ENCODE measurements at regions not wholly inside any gene's neighbourhood (a gene's known extent, or its start where the extent isn't known, plus 50 kb on each side); places are given as distances from the start of the nearest gene placed in this dataset.
"Not testable (repeated sequence)": the region's sequence is repeated elsewhere in the genome, so short reads cannot be mapped to it uniquely, and the experiment has no call there.

DNA sequence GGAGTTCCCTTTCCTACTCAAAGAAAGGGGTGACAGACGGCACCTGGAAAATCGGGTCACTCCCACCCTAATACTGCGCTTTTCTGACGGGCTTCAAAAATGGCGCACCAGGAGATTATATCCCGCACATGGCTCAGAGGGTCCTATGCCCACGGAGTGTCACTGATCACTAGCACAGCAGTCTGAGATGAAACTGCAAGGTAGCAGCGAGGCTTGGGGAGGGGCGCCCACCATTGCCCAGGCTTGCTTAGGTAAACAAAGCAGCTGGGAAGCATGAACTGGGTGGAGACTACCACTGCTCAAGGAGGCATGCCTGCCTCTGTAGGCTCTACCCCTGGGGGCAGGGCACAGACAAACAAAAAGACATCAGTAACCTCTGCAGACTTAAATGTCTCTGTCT is 177.4 kb upstream of the TRIM48 start:
- H3K9ac ChIP-seq (ENCODE audit: low read length); H4K20me1 ChIP-seq (ENCODE audit: insufficient read depth, low read depth, low read length); H3K27me3 ChIP-seq (ENCODE audit: low read length); H3K4me2 ChIP-seq (ENCODE audit: low read depth, low read length, poor library complexity, severe bottlenecking); H3K9me2 ChIP-seq (replicated peaks; ENCODE audit: insufficient read depth, low read length); H3K36me3 ChIP-seq (ENCODE audit: insufficient read depth, low read length); H3K27ac ChIP-seq (ENCODE audit: low read length); H3K79me2 ChIP-seq (ENCODE audit: low read length); DNase-seq; H3K4me3 ChIP-seq (ENCODE audit: low read length); H2AFZ ChIP-seq (ENCODE audit: low read length); H3K4me1 ChIP-seq (ENCODE audit: low read length): not testable (repeated sequence)
- peaks cover 25% of the 10 kb centered on the region; the same call in 1 of the 2 replicates for H3K9me3 ChIP-seq (ENCODE audit: low read length)

DNA sequence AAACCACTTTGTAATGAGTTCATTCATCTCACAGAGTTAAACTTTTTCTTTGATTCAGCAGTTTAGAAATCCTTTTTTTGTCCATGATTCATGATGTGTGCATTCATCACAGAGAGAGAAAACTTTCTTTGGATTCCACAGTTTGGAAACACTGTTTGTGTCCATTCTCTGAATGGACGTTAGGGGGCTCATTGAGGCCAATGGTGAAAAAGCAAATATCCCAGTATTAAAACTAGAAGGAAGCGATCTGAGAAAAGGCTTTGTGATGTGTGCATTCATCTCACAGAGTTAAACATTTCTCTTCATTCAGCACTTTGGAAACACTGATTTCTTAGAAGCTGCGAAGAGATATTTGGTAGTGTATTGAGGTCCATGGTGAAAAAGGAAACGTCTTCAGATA is 155.6 kb upstream of the TRIM48 start:
- H4K20me1 ChIP-seq (ENCODE audit: insufficient read depth, low read depth, low read length): no peaks in the 10 kb centered on the region
- no peak overlapping the region for H3K27ac ChIP-seq (ENCODE audit: low read length)
- no peak overlapping the region for H3K4me2 ChIP-seq (ENCODE audit: low read depth, low read length, poor library complexity, severe bottlenecking)
- DNase-seq: no peak
- H3K79me2 ChIP-seq (ENCODE audit: low read length): no peaks in the 10 kb centered on the region
- H3K27me3 ChIP-seq (ENCODE audit: low read length): no peaks in the 10 kb centered on the region
- no peaks in the 10 kb centered on the region for H3K4me1 ChIP-seq (ENCODE audit: low read length)
- H3K36me3 ChIP-seq (ENCODE audit: insufficient read depth, low read length): no peaks in the 10 kb centered on the region
- H3K4me3 ChIP-seq (ENCODE audit: low read length): no peak overlapping the region
- H2AFZ ChIP-seq (ENCODE audit: low read length): no peak overlapping the region
- H3K9me3 ChIP-seq (ENCODE audit: low read length): peaks cover 38% of the 10 kb centered on the region
- H3K9ac ChIP-seq (ENCODE audit: low read length): no peak overlapping the region
- H3K9me2 ChIP-seq (replicated peaks; ENCODE audit: insufficient read depth, low read length): no peaks in the 10 kb centered on the region

Measured in Karpas-422 (cell line).